ENCODE measurements at regions not wholly inside any gene's neighbourhood (a gene's known extent, or its start where the extent isn't known, plus 50 kb on each side); places are given as distances from the start of the nearest gene placed in this dataset.

- Mint-ChIP-seq H3K27ac (ENCODE audit: unreplicated experiment) (no peak overlapping the region), H3K27me3 (ENCODE audit: unreplicated experiment) (no peaks in the 10 kb centered on the region), H3K9me3 (ENCODE audit: unreplicated experiment) (no peaks in the 10 kb centered on the region), H3K4me1 (ENCODE audit: unreplicated experiment) (no peaks in the 10 kb centered on the region), H3K36me3 (ENCODE audit: unreplicated experiment) (no peaks in the 10 kb centered on the region), H3K4me3 (ENCODE audit: unreplicated experiment) (no peak overlapping the region)
- DNase-seq (ENCODE audit: extremely low spot score, unreplicated experiment): no peak
- TF ChIP-seq, protein P1, sequence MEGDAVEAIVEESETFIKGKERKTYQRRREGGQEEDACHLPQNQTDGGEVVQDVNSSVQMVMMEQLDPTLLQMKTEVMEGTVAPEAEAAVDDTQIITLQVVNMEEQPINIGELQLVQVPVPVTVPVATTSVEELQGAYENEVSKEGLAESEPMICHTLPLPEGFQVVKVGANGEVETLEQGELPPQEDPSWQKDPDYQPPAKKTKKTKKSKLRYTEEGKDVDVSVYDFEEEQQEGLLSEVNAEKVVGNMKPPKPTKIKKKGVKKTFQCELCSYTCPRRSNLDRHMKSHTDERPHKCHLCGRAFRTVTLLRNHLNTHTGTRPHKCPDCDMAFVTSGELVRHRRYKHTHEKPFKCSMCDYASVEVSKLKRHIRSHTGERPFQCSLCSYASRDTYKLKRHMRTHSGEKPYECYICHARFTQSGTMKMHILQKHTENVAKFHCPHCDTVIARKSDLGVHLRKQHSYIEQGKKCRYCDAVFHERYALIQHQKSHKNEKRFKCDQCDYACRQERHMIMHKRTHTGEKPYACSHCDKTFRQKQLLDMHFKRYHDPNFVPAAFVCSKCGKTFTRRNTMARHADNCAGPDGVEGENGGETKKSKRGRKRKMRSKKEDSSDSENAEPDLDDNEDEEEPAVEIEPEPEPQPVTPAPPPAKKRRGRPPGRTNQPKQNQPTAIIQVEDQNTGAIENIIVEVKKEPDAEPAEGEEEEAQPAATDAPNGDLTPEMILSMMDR (IDR thresholded peaks at IDR 0.05): no peak
Measured at GRCh38 chr3:25142609-25143355, 285.3 kb upstream of the RARB start.

DNA sequence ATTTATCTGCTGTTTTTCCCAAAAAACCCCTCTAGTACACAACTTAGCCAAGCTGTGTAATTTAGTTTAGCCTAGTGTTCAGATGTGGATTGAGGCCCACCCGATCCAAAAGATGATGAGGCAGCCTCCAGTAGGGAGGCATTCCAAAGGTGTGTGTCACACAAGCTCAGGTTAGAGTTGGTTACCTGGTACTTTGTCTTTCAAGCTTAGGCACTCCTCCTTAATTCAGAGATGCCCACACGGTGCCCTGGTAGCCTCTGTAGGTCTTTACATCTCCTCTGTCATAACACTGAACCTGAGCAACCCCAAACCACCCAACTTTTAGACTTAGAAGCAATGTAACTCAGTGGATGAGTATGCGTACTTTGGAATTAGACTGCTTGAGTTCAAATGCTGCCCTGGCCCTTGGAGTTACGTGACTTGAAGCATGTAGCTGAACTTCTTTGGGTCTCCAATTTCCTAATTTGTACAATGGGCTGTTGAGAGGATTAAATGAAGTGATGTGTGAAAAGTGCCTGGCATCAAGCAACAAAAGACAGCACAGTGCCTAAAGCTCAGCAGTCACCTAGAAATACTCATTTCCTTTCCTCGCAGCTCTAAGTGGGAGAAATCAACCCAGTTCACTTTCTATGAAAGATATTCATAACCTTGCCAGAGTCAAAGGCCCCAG lies 284.6 kb upstream of the RARB start:
- H3K27me3 Mint-ChIP-seq (ENCODE audit: unreplicated experiment): no peaks in the 10 kb centered on the region

GRCh38 chr3:25144430-25144829 lies 283.6 kb upstream of the RARB start:
- no peaks in the 10 kb centered on the region for H3K36me3 Mint-ChIP-seq (ENCODE audit: unreplicated experiment)
- no peaks in the 10 kb centered on the region for H3K27me3 Mint-ChIP-seq (ENCODE audit: unreplicated experiment)
- no peaks in the 10 kb centered on the region for H3K9me3 Mint-ChIP-seq (ENCODE audit: unreplicated experiment)
- H3K4me3 Mint-ChIP-seq (ENCODE audit: unreplicated experiment): no peak overlapping the region
- no peak overlapping the region for H3K27ac Mint-ChIP-seq (ENCODE audit: unreplicated experiment)
- TF ChIP-seq, protein P1 (IDR thresholded peaks at IDR 0.05): no peak
- no peaks in the 10 kb centered on the region for H3K4me1 Mint-ChIP-seq (ENCODE audit: unreplicated experiment)
- DNase-seq (ENCODE audit: extremely low spot score, unreplicated experiment): no peak

More for the DNA sequence above, 284.6 kb upstream of the RARB start:
- TF ChIP-seq, protein P1 (IDR thresholded peaks at IDR 0.05): no peak
- H3K4me3 Mint-ChIP-seq (ENCODE audit: unreplicated experiment): no peak overlapping the region
- H3K27ac Mint-ChIP-seq (ENCODE audit: unreplicated experiment): no peak overlapping the region
- no peaks in the 10 kb centered on the region for H3K36me3 Mint-ChIP-seq (ENCODE audit: unreplicated experiment)
- H3K4me1 Mint-ChIP-seq (ENCODE audit: unreplicated experiment): no peaks in the 10 kb centered on the region
- no peaks in the 10 kb centered on the region for H3K9me3 Mint-ChIP-seq (ENCODE audit: unreplicated experiment)
- no peak for DNase-seq (ENCODE audit: extremely low spot score, unreplicated experiment)

GRCh38 chr3:25145176-25145575 lies 282.9 kb upstream of the RARB start:
- no peaks in the 10 kb centered on the region for H3K36me3 Mint-ChIP-seq (ENCODE audit: unreplicated experiment)
- no peak overlapping the region for H3K27ac Mint-ChIP-seq (ENCODE audit: unreplicated experiment)
- H3K4me1 Mint-ChIP-seq (ENCODE audit: unreplicated experiment): peaks cover under 1% of the 10 kb centered on the region
- H3K4me3 Mint-ChIP-seq (ENCODE audit: unreplicated experiment): no peak overlapping the region
- TF ChIP-seq, protein P1 (IDR thresholded peaks at IDR 0.05): no peak
- no peaks in the 10 kb centered on the region for H3K27me3 Mint-ChIP-seq (ENCODE audit: unreplicated experiment)
- no peak for DNase-seq (ENCODE audit: extremely low spot score, unreplicated experiment)
- H3K9me3 Mint-ChIP-seq (ENCODE audit: unreplicated experiment): no peaks in the 10 kb centered on the region

GRCh38 chr3:25150199-25150598 lies 277.9 kb upstream of the RARB start:
- no peaks in the 10 kb centered on the region for H3K27me3 Mint-ChIP-seq (ENCODE audit: unreplicated experiment)
- H3K4me3 Mint-ChIP-seq (ENCODE audit: unreplicated experiment): no peak overlapping the region
- no peak overlapping the region for H3K27ac Mint-ChIP-seq (ENCODE audit: unreplicated experiment)
- TF ChIP-seq, protein P1 (IDR thresholded peaks at IDR 0.05): no peak
- no peaks in the 10 kb centered on the region for H3K9me3 Mint-ChIP-seq (ENCODE audit: unreplicated experiment)
- peaks cover 26% of the 10 kb centered on the region for H3K4me1 Mint-ChIP-seq (ENCODE audit: unreplicated experiment)
- DNase-seq (ENCODE audit: extremely low spot score, unreplicated experiment): no peak
- no peaks in the 10 kb centered on the region for H3K36me3 Mint-ChIP-seq (ENCODE audit: unreplicated experiment)

All from osteocyte (in vitro differentiated cells).